DND-41 (cell line): ENCODE measurements at regions not wholly inside any gene's neighbourhood (a gene's known extent, or its start where the extent isn't known, plus 50 kb on each side); places are given as distances from the start of the nearest gene placed in this dataset.

Source experiments
- EZH2 ChIP-seq: IDR thresholded peaks from 3 replicates; pipeline ENCODE4 v1.6.1; 2012; ENCODE audit warnings: borderline replicate concordance, low read depth, mild to moderate bottlenecking, moderate library complexity, low read length, inconsistent platforms; ENCODE audit not compliant: severe bottlenecking
- TF ChIP-seq, protein P1 (sequence below): IDR thresholded peaks from 2 replicates; pipeline ENCODE4 v1.5.1; 2012; ENCODE audit warnings: borderline replicate concordance, low read length, moderate library complexity, mild to moderate bottlenecking; ENCODE audit not compliant: poor library complexity, severe bottlenecking; ENCODE audit errors: extremely low read depth

DNA sequence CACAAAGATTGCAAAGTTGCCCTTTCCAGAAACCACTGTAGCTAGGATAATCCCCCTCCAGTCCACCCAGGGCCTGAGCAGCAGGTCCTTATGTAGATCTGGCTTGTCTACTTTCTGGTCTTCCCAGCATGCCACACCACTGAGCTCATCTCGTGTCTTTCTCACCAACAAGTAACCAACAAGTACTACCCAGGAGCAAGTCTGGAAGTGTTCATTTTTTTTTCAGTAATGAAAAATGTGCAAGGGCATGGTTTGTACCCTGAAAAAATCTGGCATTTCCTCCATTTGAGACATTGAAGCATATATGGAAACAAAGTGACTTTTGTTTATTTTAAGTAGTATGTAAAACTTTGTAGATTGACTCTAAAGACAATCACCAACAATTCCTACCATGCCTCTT is 120.8 kb downstream of the INHBA start:
- TF ChIP-seq, protein P1, sequence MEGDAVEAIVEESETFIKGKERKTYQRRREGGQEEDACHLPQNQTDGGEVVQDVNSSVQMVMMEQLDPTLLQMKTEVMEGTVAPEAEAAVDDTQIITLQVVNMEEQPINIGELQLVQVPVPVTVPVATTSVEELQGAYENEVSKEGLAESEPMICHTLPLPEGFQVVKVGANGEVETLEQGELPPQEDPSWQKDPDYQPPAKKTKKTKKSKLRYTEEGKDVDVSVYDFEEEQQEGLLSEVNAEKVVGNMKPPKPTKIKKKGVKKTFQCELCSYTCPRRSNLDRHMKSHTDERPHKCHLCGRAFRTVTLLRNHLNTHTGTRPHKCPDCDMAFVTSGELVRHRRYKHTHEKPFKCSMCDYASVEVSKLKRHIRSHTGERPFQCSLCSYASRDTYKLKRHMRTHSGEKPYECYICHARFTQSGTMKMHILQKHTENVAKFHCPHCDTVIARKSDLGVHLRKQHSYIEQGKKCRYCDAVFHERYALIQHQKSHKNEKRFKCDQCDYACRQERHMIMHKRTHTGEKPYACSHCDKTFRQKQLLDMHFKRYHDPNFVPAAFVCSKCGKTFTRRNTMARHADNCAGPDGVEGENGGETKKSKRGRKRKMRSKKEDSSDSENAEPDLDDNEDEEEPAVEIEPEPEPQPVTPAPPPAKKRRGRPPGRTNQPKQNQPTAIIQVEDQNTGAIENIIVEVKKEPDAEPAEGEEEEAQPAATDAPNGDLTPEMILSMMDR = no peak
- TF ChIP-seq EZH2 = no peak
